ENCODE measurements at regions not wholly inside any gene's neighbourhood (a gene's known extent, or its start where the extent isn't known, plus 50 kb on each side); places are given as distances from the start of the nearest gene placed in this dataset.

GRCh38 chr9:38313421-38313820 lies 79.1 kb upstream of the ALDH1B1 start:
- DNase-seq, result no peak
- TF ChIP-seq, protein P1, sequence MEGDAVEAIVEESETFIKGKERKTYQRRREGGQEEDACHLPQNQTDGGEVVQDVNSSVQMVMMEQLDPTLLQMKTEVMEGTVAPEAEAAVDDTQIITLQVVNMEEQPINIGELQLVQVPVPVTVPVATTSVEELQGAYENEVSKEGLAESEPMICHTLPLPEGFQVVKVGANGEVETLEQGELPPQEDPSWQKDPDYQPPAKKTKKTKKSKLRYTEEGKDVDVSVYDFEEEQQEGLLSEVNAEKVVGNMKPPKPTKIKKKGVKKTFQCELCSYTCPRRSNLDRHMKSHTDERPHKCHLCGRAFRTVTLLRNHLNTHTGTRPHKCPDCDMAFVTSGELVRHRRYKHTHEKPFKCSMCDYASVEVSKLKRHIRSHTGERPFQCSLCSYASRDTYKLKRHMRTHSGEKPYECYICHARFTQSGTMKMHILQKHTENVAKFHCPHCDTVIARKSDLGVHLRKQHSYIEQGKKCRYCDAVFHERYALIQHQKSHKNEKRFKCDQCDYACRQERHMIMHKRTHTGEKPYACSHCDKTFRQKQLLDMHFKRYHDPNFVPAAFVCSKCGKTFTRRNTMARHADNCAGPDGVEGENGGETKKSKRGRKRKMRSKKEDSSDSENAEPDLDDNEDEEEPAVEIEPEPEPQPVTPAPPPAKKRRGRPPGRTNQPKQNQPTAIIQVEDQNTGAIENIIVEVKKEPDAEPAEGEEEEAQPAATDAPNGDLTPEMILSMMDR (IDR thresholded peaks at IDR 0.05; ENCODE audit: borderline replicate concordance), result no peak

DNA sequence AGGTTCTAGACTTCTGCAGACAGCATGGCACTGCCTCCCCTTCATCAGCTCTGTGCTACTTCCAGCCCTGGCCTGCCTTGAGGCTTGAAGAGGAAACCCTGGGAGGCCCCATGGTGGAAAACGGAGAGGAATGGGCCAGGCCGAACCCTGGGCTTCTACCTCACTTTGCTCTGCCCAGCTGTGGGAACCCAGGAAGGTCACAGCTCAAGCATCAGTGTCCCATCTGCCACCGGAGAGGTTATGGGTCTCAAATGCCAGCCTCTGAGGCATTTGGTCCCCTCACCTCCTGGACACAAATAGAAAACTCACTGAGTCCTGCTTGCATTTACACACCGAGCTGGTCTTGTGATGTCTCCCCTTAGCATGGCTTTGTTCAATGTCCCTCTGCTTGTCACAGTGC lies 80.1 kb upstream of the ALDH1B1 start:
- Histone ChIP-seq H3K4me3 (no peak overlapping the region), H3K36me3 (no peaks in the 10 kb centered on the region), H3K9me3 (replicated peaks) (no peaks in the 10 kb centered on the region), H3K27me3 (ENCODE audit: low read depth) (peaks cover 35% of the 10 kb centered on the region), H3K4me1 (peaks cover 24% of the 10 kb centered on the region), H3K27ac (replicated peaks) (no peak overlapping the region)
- TF ChIP-seq, protein P1 (IDR thresholded peaks at IDR 0.05; ENCODE audit: borderline replicate concordance), result no peak
- intact Hi-C loops (cut with micrococcal nuclease), result no loop called here
- no peak for DNase-seq

More at GRCh38 chr9:38313421-38313820, 79.1 kb upstream of the ALDH1B1 start:
- H3K27ac ChIP-seq (replicated peaks), result no peak overlapping the region
- no peak overlapping the region for H3K4me3 ChIP-seq
- H3K9me3 ChIP-seq (replicated peaks), result no peaks in the 10 kb centered on the region
- no peaks in the 10 kb centered on the region for H3K36me3 ChIP-seq
- H3K4me1 ChIP-seq, result peaks cover 24% of the 10 kb centered on the region
- intact Hi-C loops (cut with micrococcal nuclease), result no loop called here
- H3K27me3 ChIP-seq (ENCODE audit: low read depth), result peaks cover 35% of the 10 kb centered on the region

DNA sequence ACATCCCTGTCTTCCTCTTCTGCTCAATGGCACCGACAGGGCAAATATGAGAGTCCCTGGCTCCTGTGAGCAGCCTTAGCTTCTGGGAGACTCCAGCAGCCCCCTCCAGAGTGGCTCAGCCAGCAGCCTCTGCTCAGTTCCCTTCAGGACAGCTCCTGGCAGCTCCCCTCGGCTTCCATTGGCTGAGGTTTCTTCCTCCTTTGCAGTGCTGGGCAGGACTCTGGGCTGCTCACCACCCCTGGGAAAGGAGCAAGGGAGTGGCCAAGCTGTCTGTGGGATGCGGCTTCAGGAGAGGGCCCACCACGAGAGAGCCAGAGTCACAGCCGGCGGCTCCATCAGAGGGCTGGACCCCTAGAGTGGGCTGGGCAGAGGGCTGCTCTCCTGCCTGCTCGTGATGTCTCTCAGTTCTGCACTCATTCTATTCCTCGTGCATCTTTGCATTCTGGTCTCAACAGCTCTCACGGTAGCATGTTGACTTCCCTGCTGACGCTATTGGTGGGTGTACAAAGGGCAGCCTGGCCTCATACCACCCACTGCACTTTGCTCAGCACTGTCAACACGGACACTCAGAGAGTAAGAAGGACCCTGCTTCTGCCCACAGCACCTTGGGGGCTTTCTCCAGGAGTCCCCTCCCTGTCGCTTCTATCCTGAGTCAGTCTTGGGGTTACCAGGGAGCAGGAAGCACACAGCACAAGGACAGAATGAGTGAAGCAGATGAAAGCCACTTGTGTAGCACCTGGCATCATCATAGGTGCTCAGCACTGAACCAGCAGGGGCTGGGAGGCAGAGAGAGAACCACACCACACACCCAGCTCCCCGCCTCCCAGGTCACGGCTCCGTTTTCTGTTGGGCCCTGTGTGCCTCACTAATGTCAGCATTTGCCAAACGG lies 80.9 kb upstream of the ALDH1B1 start:
- TF ChIP-seq, protein P1 (IDR thresholded peaks at IDR 0.05; ENCODE audit: borderline replicate concordance), result no peak
- Histone ChIP-seq H3K27ac (replicated peaks) (peak overlapping the region; percentile 40), H3K27me3 (ENCODE audit: low read depth) (peaks cover 35% of the 10 kb centered on the region), H3K36me3 (no peaks in the 10 kb centered on the region), H3K4me1 (peaks cover 24% of the 10 kb centered on the region), H3K9me3 (replicated peaks) (no peaks in the 10 kb centered on the region), H3K4me3 (peak overlapping the region; percentile 39)
- no peak for DNase-seq
- intact Hi-C loops (cut with micrococcal nuclease), result no loop called here

- TF ChIP-seq, protein P1 (IDR thresholded peaks at IDR 0.05; ENCODE audit: borderline replicate concordance), result no peak
- Histone ChIP-seq H3K4me3 (no peak overlapping the region), H3K4me1 (peaks cover 24% of the 10 kb centered on the region), H3K27ac (replicated peaks) (no peak overlapping the region), H3K36me3 (no peaks in the 10 kb centered on the region), H3K9me3 (replicated peaks) (no peaks in the 10 kb centered on the region), H3K27me3 (ENCODE audit: low read depth) (peaks cover 30% of the 10 kb centered on the region)
- no peak for DNase-seq
- intact Hi-C loops (cut with micrococcal nuclease), result no loop called here
Measured at GRCh38 chr9:38309324-38310195, 82.9 kb upstream of the ALDH1B1 start.

GRCh38 chr9:38308136-38308535 lies 84.4 kb upstream of the ALDH1B1 start:
- Histone ChIP-seq H3K27me3 (ENCODE audit: low read depth) (peaks cover 23% of the 10 kb centered on the region), H3K4me3 (no peak overlapping the region), H3K36me3 (no peaks in the 10 kb centered on the region), H3K27ac (replicated peaks) (no peak overlapping the region), H3K4me1 (peaks cover 24% of the 10 kb centered on the region), H3K9me3 (replicated peaks) (no peaks in the 10 kb centered on the region)
- TF ChIP-seq, protein P1 (IDR thresholded peaks at IDR 0.05; ENCODE audit: borderline replicate concordance), result no peak
- no peak for DNase-seq
- intact Hi-C loops (cut with micrococcal nuclease), result no loop called here

Data from left ventricle myocardium inferior (tissue), 1 donor.